MM.1S (cell line): ENCODE measurements at regions not wholly inside any gene's neighbourhood (a gene's known extent, or its start where the extent isn't known, plus 50 kb on each side); places are given as distances from the start of the nearest gene placed in this dataset.

ENCODE experiments used
- CTCF ChIP-seq: fragments of 300-600 bp; sonication (generic); IDR thresholded peaks from 2 replicates; pipeline ENCODE4 v1.5.1; 2016; ENCODE audit warnings: antibody characterized with exemption, low read length, mixed read lengths
- EZH2 ChIP-seq: fragments of 300-600 bp; sonication (generic); optimal IDR thresholded peaks from 2 replicates; pipeline ENCODE3; 2017; ENCODE audit warnings: low read depth, mild to moderate bottlenecking, antibody characterized with exemption, low read length, mixed read lengths
- EZH2phosphoT487 ChIP-seq: fragments of 300-600 bp; sonication (generic); IDR thresholded peaks from 2 replicates; pipeline ENCODE4 v1.6.1; 2018; ENCODE audit warnings: antibody characterized with exemption, low read length

GRCh38 chr1:78274814-78275213 is 216.0 kb upstream of the PTGFR start:
- TF ChIP-seq CTCF (no peak), EZH2 (no peak), EZH2phosphoT487 (no peak)
